ENCODE measurements at regions not wholly inside any gene's neighbourhood (a gene's known extent, or its start where the extent isn't known, plus 50 kb on each side); places are given as distances from the start of the nearest gene placed in this dataset.

GRCh38 chr10:130962240-130963051 is 349.1 kb downstream of the TCERG1L start:
- TF ChIP-seq CTCF (IDR thresholded peaks at IDR 0.05) (no peak), POLR2AphosphoS2 (conservative IDR thresholded peaks at IDR 0.05; ENCODE audit: low read length) (no peak), EHMT2 (IDR thresholded peaks at IDR 0.05; ENCODE audit: low read depth) (no peak), RNF2 (IDR thresholded peaks at IDR 0.05; ENCODE audit: borderline replicate concordance, low read depth) (no peak)

All from A549 (cell line).